Keratinocyte (primary cell): ENCODE measurements at regions not wholly inside any gene's neighbourhood (a gene's known extent, or its start where the extent isn't known, plus 50 kb on each side); places are given as distances from the start of the nearest gene placed in this dataset.

Experiments
- EZH2 ChIP-seq: IDR thresholded peaks from one replicate; pipeline ENCODE4 v1.6.1; 2012; ENCODE audit warnings: inconsistent platforms, mild to moderate bottlenecking, low read length, moderate library complexity
- TF ChIP-seq, protein P1 (sequence below), 3 experiments: IDR thresholded peaks in 1 of 3; conservative IDR thresholded peaks in 1 of 3; optimal IDR thresholded peaks in 1 of 3; 2 replicates in 2 of 3; 3 replicates in 1 of 3; pipeline versions ENCODE3 to v1.5.1; 2011; ENCODE audit warnings: low read length in 3 of 3, mild to moderate bottlenecking in 3 of 3, moderate library complexity in 2 of 3, control low read depth in 1 of 3, inconsistent platforms in 1 of 3; ENCODE audit not compliant: insufficient read depth in 2 of 3; ENCODE audit errors: extremely low read depth in 1 of 3

GRCh38 chr5:27388755-27389154 lies 350.4 kb upstream of the CDH9 start:
- TF ChIP-seq, protein P1, sequence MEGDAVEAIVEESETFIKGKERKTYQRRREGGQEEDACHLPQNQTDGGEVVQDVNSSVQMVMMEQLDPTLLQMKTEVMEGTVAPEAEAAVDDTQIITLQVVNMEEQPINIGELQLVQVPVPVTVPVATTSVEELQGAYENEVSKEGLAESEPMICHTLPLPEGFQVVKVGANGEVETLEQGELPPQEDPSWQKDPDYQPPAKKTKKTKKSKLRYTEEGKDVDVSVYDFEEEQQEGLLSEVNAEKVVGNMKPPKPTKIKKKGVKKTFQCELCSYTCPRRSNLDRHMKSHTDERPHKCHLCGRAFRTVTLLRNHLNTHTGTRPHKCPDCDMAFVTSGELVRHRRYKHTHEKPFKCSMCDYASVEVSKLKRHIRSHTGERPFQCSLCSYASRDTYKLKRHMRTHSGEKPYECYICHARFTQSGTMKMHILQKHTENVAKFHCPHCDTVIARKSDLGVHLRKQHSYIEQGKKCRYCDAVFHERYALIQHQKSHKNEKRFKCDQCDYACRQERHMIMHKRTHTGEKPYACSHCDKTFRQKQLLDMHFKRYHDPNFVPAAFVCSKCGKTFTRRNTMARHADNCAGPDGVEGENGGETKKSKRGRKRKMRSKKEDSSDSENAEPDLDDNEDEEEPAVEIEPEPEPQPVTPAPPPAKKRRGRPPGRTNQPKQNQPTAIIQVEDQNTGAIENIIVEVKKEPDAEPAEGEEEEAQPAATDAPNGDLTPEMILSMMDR (optimal IDR thresholded peaks at IDR 0.05 in 1 of 3, IDR thresholded peaks at IDR 0.05 in 1 of 3, conservative IDR thresholded peaks at IDR 0.05 in 1 of 3; ENCODE audit: extremely low read depth in 1 of 3, insufficient read depth in 2 of 3, low read length in 3 of 3), result no peak
- no peak for TF ChIP-seq EZH2
